GM21619 (cell line): ENCODE measurements at regions not wholly inside any gene's neighbourhood (a gene's known extent, or its start where the extent isn't known, plus 50 kb on each side); places are given as distances from the start of the nearest gene placed in this dataset.

Source experiments
- ATAC-seq: cut with Tn5 transposase; IDR thresholded peaks from one replicate; pipeline ENCODE4 v1.9.1; 2021; ENCODE audit not compliant: unreplicated experiment

DNA sequence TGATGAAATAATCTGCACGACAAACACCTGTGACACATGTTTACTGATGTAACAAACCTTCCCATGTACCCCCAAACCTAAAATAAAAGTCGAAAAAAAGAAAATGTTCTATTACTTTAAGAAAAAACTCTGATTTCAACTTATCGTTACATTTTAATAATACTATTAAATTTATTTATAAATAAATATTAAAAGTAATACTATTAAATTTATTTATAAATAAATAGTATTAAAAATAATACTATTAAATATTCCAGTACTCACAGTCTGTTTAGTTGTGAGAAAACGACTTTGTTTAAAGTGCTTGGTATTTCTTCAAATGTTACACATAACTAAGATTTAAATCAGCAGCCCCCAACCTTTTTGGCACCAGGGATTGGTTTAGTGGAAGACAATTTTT lies 471.6 kb upstream of the PRKX start:
- no peak for ATAC-seq

DNA sequence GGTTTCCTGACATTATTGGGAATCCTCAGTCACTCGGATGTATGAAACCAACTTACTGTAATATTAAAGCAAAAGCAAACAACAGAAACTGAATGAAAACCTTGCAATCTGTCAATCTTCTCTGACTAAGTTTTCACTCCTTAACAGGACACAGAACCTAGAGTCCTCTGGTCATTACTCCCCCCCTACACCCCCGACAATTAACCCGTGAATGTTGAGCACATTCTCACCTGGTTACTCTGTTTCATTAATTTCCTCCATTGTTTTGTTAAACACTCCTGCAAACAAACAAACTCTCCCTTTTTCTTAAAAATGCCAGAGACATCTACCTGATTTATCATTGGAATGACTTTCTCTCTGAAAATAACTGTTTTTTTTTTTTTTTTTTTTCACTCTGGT lies 469.0 kb upstream of the PRKX start:
- no peak for ATAC-seq

DNA sequence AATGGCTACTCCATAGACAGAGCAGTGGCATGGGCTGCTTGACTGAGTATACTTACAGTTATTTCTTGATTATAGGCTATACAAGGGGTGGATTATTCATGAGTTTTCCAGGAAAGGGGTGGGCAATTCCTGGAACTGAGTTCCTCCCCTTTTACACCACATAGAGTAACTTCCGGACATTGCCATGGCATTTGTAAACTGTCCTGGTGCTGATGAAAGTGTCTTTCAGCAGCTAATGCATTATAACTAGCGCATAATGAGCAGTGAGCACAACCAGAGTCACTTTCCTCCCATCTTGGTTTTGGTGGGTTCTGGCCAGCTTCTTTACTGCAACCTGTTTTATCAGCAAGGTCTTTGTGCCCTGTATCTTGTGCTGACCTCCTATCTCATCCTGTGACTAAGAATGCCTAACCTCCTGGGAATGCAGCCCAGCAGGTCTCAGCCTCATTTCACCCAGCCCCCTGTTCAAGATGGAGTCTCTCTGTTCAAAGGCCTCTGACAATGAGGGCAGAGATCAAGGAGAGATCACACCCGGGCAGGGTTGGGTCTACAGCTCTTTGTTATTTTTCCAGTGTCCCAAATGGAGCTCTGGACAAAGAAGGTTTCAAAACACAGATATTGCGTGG lies 468.4 kb upstream of the PRKX start:
- no peak for ATAC-seq

GRCh38 chrX:4179031-4179430 lies 465.6 kb upstream of the PRKX start:
- no peak for ATAC-seq

- ATAC-seq = no peak
Measured at GRCh38 chrX:4175221-4175620, 461.8 kb upstream of the PRKX start.

DNA sequence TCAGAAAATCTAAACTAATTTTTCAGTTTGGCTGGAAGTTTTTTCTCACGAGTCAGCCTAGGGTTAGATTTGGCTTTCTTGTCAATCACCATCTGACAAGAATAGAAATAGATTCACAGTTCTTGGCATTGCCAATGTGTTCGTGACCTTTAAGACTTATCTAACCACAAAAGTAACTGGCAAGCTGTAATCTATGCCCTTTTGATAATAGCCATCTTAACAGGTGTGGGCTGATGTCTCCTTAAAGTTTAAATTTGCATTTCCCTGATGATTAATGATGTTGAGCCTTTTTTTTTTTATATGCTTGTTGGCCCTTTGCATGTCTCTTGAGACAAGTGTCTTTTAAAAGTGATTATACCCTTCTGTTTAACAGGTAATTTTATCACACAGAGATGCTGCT lies 460.3 kb upstream of the PRKX start:
- ATAC-seq = no peak

- no peak for ATAC-seq
Measured at GRCh38 chrX:4151798-4152197, 438.3 kb upstream of the PRKX start.

DNA sequence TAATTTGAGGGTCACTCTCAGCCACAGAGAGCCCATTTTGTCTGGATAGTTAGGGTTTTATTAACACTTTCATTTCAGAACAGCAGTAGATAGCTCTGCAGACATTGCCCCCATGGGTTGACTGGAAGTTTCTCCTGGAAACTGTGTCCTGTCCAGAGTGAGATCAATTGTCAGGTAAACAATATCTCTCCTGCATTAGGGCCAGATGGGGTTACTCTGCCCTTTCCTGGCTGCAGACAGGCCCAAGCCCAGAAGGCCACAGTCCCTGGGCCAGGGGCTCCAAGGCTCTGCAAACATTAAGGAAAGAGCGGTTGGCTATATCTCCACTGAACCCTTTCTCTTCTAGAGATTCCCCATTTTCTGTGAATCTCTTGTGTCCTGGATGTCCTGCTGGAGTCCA lies 436.8 kb upstream of the PRKX start:
- ATAC-seq = no peak

GRCh38 chrX:4129626-4130025 lies 416.2 kb upstream of the PRKX start:
- ATAC-seq = no peak

GRCh38 chrX:4118666-4119530 lies 405.4 kb upstream of the PRKX start:
- no peak for ATAC-seq

DNA sequence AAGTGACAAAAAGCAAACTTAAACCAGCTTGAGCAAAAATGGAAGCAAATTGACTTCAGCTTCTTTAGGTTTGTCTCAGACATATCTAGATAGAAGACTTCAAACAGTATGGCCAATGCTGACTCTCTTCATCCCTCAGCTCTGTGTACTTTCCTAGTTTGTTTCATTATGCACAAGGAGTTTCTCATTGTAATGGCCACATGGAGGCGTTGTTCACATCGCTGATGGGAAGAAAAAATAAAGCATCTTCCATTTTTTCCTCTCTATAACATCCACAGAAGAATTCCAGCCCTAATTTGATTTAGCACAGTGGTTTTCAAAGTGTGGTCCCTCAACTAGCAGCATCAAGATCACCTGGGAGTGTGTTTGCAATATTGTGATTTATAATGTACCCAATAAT lies 397.5 kb upstream of the PRKX start:
- no peak for ATAC-seq

- no peak for ATAC-seq
Measured at GRCh38 chrX:4094926-4095325, 381.5 kb upstream of the PRKX start.

DNA sequence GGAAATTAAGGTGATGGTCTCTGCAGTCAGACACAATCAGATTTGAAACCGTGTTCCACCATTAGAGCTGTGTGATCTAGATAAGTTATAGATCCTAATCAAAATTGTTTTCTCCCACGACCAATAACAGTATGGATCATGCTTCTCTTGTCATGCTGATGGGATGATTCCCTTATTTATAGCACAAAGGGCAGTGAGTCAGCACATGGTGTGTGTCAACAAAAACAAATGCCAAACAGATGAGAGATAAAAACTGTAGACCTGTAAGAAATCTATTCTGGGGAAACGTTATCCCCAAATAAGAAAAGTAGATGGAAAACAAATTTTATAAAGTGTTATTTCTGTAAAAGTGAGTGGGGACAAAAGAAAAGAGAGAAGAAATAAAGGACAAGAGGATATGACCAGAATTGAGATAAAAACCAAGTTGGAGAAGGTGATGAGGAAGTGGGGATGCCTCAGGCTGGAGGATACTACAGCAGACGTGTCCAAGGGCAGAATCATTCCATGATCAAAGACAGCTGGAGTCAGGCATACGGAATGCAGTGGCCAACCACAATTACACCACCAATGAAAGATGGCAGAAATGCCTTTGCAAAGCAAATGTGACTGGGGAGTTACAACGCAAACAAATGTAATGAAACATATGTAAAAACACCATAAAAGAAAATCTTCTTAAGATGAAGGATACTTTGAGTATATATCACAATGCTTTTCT lies 377.8 kb upstream of the PRKX start:
- ATAC-seq = no peak

DNA sequence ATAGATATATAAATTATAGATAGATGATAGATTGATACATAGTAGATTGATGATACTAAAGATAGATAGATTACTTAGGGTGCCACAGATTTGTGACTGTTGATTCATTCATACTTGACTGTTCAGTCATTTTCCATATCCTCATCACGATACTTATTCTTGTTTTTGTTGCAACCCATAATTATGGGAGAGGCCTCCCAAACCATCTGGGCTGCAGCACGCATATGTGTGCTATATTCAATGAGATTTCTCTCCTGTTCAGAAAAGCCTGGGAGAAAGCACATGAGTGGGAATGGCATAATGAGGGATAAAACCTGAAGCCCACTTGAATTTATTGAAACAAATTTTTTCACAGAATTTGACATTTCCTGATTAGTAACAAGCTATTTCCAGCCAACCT lies 346.4 kb upstream of the PRKX start:
- ATAC-seq = no peak

- no peak for ATAC-seq
Measured at GRCh38 chrX:4043951-4044350, 330.5 kb upstream of the PRKX start.

DNA sequence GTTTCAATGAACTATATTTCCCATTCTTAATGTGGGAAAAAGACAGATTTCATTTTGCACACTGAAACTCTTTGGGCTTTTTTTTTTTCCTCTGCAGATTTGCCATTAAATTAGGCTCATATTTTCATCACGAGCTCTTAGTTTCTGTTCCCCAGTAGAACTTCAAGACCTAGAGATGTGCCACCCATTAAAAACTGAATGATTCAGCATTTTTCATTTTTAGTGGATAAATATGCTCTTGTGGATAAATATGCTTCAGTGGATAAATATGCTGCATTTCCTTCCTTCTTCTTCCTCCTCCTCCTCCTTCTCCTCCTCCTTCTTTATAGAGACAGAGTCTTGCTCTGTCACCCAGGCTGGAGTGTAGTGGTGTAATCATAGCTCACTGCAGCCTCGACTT lies 322.4 kb upstream of the PRKX start:
- ATAC-seq = no peak

- ATAC-seq = no peak
Measured at GRCh38 chrX:4028151-4028550, 314.7 kb upstream of the PRKX start.

DNA sequence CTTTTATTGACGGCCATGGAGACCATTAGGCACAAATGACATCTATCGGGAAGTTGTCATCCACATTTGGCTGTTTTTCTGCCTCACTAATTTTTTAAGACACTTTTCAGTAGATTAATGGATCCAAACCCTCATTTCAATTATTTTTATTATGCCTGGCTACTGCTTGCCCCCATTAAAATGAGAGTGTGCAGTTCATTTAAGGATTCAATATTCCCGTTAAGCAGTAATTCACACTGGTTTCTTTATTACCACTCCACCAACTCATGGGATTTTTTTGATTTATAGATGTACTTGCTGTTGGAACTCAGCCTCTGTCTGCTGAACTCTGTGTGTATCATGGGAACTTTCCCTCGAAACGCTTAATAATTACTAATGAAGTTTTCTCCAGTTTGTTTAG lies 291.8 kb upstream of the PRKX start:
- ATAC-seq = no peak

GRCh38 chrX:4004822-4005221 lies 291.4 kb upstream of the PRKX start:
- no peak for ATAC-seq

DNA sequence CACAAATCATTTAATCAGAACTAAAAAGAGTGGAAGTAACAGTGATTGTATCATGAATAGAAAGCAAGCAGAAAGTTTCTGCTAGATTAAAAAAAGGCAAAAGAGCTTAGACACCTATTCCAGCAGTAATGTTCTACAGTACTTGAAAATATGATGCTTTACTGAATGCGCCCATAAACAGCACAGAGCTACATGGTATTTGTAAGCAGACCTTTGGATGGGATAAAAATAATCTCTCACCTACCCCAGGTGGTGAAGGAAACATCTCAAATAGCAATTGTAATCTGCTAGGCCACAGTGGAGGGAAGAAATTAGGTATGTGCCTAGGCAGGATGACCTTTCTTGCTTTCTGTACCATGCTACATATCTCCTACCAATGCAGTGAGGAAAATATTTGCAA lies 280.9 kb upstream of the PRKX start:
- no peak for ATAC-seq

DNA sequence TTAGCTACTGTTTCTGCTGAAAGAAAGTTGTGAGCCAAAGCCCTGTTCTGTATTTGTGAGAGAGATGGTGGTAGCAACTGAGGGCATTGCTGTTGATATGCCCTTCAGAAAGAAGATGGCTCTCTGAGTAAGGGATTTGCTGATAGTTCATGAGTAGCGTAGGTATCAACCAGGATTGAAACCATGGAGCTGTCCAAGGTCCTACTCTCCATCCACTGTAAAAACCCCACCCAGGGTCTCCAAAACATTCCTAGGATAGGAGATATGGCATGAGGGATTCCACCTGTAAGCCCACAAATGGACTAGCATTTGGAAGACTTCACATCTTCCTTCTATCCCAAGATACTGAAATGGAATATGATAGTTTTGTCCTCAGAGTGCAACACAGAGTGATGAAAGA lies 277.1 kb upstream of the PRKX start:
- no peak for ATAC-seq
